GM12874 (cell line): ENCODE measurements at regions not wholly inside any gene's neighbourhood (a gene's known extent, or its start where the extent isn't known, plus 50 kb on each side); places are given as distances from the start of the nearest gene placed in this dataset.

Experiments
- TF ChIP-seq, protein P1 (sequence below): IDR thresholded peaks from 2 replicates; pipeline ENCODE4 v1.5.1; 2011; ENCODE audit warnings: low read depth, mild to moderate bottlenecking, control low read depth, low read length, moderate library complexity; ENCODE audit not compliant: insufficient read depth

DNA sequence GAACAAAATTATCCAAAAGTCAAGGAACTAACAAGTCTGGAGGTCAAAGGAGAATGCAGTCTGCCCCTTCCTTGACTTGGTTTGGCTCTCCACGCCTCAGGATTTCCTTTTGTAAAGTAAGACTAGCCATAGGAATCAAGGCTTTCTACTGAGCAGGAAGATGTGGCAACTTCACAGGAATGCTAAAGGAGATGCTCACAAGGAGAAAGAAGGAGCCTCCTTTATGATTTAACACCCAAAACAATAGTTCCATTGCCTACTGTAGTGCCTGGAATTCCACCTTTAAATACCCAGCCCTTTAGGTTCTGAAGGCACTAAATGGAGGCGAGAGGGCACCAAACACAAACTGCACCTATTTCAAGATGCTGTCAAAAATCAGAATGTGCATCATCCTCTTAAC is 176.3 kb upstream of the NFIA start:
- TF ChIP-seq, protein P1, sequence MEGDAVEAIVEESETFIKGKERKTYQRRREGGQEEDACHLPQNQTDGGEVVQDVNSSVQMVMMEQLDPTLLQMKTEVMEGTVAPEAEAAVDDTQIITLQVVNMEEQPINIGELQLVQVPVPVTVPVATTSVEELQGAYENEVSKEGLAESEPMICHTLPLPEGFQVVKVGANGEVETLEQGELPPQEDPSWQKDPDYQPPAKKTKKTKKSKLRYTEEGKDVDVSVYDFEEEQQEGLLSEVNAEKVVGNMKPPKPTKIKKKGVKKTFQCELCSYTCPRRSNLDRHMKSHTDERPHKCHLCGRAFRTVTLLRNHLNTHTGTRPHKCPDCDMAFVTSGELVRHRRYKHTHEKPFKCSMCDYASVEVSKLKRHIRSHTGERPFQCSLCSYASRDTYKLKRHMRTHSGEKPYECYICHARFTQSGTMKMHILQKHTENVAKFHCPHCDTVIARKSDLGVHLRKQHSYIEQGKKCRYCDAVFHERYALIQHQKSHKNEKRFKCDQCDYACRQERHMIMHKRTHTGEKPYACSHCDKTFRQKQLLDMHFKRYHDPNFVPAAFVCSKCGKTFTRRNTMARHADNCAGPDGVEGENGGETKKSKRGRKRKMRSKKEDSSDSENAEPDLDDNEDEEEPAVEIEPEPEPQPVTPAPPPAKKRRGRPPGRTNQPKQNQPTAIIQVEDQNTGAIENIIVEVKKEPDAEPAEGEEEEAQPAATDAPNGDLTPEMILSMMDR = no peak

DNA sequence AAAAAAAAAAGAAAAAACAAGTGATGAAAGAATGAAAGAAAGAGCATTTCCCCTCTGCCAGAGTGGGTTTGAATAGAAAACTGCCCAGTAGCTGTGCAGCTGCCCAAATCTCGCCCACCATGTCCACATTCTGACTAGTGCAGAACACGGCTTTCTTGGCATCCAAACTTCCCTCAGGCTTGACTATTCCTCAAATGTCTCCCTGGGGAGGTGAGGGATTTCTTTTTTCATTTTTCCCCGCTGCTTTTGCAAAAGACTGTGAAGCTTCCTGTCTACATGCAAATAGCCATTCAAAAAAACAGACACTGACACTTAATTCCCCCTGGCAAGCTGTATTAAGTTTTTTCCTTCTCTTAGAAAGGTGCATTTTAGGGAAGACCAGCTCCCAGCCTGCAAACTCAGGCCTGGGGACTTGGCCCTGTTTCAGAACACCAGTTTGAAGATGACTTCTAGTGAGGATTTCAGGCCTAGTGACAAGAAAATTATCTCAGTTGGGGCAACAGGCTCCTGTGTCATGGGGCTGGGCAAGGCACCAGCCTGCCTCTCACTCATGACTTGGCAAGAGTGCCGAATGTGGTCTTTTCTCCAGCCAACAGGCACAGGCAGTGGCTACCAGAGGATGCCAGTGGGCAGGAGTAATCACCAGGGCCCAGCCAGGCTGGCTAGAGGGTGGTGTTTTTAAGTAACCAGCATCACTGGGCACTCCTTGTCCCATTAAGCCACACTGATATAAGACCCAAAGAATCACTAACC is 178.1 kb upstream of the NFIA start:
- TF ChIP-seq, protein P1 = no peak

DNA sequence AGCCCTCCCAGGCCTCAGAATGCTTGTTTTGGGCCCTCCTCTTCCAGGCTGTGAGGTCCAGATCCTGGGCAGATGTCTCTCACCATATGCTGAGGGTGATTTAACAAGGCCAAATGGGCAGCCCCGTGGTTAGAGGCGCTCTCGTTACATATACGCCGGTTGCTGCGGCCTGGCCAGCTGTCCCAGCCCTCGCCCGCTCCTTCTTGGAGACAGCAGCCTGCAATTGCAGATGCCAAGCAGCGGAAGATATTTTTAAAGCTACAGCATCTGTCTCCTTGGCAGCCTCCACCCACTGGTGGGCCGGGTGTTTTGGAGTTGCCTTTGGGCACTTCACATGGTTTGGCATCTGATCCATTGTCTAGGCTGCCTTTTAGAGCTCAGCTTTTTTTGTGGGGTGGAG is 178.8 kb upstream of the NFIA start:
- TF ChIP-seq, protein P1 = no peak

DNA sequence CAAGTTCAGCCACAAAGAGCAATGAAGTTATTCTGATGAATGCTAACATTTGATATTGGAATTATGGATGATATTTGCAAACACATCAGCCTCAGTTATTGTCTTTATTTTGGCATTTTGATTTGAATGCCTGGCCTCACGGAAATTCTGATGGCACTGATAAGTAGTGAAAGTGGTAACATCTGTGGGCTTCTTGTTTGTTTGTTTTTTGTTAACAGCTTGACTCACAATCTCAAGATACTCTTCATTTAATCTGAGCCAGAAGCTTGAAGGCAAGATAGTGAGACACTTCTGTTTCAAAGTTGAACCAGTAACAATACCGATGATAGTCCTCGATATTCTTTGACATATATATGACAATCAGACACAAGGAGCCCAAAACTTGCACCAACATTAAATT is 182.9 kb upstream of the NFIA start:
- TF ChIP-seq, protein P1 = no peak

DNA sequence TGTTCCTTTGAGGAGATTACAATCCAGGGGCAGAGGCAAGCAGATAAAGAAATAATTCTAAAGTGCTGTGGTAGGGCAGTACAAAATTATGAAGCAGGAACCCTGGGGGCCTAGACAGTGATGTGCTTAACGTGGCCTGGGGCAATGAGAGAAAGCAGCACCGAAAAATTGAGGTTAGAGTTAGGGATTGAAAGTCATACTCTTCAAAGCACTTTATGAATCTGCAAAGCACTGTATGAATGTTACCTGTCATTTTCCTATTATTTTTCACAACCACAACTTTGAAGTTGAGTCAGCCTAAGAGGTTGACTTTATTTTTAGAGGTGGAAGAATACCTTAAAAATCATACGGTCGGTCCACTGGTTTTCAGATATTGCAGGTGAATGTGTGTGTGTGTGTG is 183.4 kb upstream of the NFIA start:
- TF ChIP-seq, protein P1 = no peak

DNA sequence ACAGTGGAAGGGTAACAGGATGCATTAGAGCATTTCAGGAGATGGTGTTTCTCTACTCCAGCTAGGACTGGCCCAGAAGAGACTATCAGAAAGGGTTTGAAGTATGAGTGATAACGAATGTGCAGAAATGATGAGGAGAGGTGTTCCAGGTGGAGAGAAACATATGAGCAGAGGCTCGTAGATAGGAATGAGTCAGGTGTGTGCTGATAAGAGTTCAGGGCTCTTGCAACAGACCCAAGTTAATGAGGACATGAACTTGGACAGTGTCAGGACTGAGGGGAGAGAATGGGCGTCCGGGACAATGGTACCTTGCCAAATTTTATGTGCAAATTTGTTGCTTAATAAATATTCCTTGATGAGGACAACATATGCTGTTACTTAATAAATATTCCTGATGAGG is 183.9 kb upstream of the NFIA start:
- TF ChIP-seq, protein P1 = no peak

DNA sequence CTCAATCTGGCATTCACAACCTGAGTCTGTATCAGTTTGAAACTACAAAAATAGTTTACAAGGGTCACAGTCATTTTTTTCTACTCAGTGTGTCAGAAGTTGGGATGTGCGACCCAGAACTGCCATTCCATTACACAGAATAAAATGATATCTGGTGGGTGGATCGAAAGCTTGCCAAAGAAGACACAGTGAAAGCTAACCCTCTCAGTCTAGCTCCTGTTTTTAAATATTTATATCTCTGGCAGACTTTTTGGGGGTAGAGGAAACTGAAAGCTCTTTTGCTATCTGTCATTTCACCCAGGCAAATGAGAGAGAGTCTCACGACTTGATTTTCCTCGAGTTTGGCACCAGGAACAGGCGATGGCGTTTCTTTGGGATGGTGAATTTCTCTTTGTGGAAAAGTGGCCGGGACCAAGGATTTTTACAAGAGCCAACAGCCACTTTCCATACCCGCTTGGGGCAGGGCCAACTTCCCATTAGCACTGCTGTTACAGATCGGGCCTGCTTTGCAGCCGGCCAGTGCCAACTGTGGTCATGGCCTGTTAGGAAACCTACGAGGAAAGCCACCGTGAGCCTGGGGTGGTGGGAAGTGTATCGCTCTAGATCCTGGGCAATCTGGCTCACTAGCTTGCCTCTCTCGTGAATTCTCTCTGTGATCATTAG is 185.5 kb upstream of the NFIA start:
- TF ChIP-seq, protein P1 = no peak
